ENCODE measurements at regions not wholly inside any gene's neighbourhood (a gene's known extent, or its start where the extent isn't known, plus 50 kb on each side); places are given as distances from the start of the nearest gene placed in this dataset.
A peak's percentile ranks its signal among the peaks of the same experiment; 100 is the strongest.

DNA sequence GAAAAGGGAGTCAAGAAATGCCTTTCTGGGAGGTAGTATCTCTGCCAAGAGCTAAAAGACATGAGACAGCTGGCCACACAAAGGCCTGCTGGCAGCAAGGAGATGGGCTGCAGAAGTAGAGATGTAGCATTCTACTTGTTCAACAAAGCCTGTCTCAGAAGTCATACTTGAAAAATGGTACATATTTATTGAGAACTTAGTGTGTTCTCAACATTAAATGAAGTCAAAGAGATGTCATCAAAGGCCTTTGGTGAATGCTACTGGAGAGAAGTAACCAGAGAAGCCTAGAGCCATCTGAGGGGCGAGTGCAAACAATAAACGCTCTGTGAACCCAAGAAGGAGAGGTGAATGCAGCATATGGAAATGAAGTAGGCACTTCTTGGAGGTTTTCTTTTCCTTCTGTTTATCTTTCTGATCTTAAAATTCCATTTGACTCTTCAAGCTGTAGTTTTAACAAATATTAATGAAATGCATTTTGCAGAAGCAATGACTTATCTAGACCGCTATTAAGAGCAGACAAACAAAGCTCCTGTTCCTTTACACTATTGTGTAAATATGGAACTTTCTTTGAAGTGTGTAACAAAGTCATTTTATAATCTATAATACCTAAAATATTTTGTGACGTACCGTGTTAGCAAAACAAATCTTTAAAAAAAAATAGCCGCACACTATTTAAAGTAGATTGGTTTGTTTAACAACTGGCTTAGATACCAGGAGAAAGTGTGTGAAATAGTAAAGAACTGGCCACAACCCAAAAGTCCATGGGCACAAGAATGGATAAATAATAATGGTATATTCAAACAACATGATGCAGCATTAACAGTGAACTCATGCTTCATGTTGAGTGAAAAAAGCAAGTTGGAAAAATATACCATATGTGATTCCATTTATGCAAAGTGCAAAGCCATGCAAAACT is 70.2 kb downstream of the ZNF608 start:
- no peaks in the 10 kb centered on the region for H3K9me3 ChIP-seq (ENCODE audit: control insufficient read depth, low read length)
- H3K36me3 ChIP-seq (ENCODE audit: control insufficient read depth, insufficient read depth, low read length): no peaks in the 10 kb centered on the region
- H3K27me3 ChIP-seq (ENCODE audit: control insufficient read depth, insufficient read depth, low read length): no peaks in the 10 kb centered on the region
- peaks cover 43% of the 10 kb centered on the region for H3K4me1 ChIP-seq (ENCODE audit: control insufficient read depth, insufficient read depth, low read length)
- H3K4me3 ChIP-seq (ENCODE audit: low read length): no peak overlapping the region
- no peak overlapping the region for H3K9ac ChIP-seq (ENCODE audit: low read length)

DNA sequence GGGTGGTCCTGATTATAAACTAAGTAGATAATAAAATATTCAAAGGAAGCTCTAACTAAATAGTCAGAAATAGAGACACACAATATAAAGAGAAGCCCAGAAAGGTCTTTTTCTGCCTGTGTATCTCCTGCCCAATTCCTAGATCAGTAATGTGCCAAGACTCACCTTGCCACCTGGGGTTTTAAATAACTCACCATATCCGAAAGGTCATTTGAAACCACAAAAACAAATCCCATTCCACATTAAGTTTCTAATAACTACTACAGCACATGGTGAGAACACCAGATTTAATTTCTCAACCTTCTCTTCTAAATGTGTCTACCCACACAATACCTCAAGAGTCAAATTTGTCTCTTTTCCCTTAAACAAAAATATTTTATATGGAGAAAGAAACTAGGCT is 75.2 kb downstream of the ZNF608 start:
- H3K9me3 ChIP-seq (ENCODE audit: control insufficient read depth, low read length): no peaks in the 10 kb centered on the region
- no peak overlapping the region for H3K4me3 ChIP-seq (ENCODE audit: low read length)
- H3K4me1 ChIP-seq (ENCODE audit: control insufficient read depth, insufficient read depth, low read length): peaks cover 54% of the 10 kb centered on the region
- no peaks in the 10 kb centered on the region for H3K27me3 ChIP-seq (ENCODE audit: control insufficient read depth, insufficient read depth, low read length)
- no peak overlapping the region for H3K9ac ChIP-seq (ENCODE audit: low read length)
- H3K36me3 ChIP-seq (ENCODE audit: control insufficient read depth, insufficient read depth, low read length): no peaks in the 10 kb centered on the region

DNA sequence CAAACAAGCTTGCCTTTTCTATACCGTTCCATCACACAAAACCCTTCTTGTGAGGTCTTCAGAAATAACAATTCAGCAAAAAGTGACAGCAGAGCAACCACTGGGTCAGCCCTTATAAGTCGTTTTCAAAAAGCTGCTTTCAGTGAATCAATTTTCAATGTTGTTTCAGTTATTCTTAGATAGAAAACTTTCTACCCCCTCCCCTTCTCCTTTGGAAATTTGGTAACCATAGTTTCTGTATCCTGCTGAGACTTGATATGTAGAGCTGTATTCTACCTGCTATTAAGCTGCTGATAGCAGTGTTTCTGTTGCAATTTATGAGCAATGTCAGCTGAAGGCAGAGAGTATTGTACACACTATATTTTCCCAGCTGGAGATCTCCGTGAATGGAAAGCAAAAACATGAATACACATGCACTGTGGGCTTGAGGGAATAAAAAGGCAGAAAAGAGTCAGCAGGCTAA is 75.7 kb downstream of the ZNF608 start:
- no peaks in the 10 kb centered on the region for H3K36me3 ChIP-seq (ENCODE audit: control insufficient read depth, insufficient read depth, low read length)

DNA sequence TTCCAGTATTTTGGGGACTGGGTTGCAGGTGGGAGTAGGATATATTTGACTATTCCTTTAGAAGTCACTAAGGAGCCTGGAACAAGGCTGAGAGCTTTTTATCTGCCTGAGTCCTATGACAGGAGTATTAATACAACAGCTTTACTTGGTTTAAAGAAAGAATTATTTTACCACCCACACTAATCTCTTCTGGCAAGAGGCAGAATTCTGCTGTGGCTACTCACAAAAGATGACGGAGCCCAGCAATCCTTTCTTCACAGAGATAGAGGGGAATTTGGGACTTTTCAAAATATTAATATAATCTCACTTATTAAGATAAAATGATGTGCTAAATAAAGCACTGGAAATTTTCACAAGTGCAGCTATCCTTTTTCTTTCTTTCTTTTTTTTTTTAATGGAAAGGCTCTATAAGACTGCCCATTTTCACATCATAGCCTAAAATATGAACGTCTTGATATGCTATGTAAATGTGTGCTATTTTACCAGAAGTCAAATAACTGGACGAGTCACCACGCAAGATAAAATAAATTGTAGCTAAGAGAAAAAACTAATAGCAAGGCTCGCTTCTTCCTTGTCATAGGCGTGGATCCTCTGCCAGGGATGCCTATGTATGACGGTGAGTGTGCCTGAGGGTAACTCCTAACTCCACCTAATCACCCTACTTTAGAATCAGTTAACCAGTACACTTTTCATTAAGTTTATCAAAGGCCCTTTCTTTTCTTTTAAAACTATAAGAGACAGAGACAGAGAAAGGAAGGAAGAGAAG is 76.3 kb downstream of the ZNF608 start:
- Histone ChIP-seq H3K9ac (ENCODE audit: low read length) (no peak overlapping the region), H3K4me3 (ENCODE audit: low read length) (no peak overlapping the region), H3K4me1 (ENCODE audit: control insufficient read depth, insufficient read depth, low read length) (peaks cover 51% of the 10 kb centered on the region), H3K9me3 (ENCODE audit: control insufficient read depth, low read length) (no peaks in the 10 kb centered on the region), H3K36me3 (ENCODE audit: control insufficient read depth, insufficient read depth, low read length) (no peaks in the 10 kb centered on the region), H3K27me3 (ENCODE audit: control insufficient read depth, insufficient read depth, low read length) (no peaks in the 10 kb centered on the region)

More for the DNA sequence above, 75.7 kb downstream of the ZNF608 start:
- no peak overlapping the region for H3K4me3 ChIP-seq (ENCODE audit: low read length)
- no peaks in the 10 kb centered on the region for H3K9me3 ChIP-seq (ENCODE audit: control insufficient read depth, low read length)
- peaks cover 54% of the 10 kb centered on the region for H3K4me1 ChIP-seq (ENCODE audit: control insufficient read depth, insufficient read depth, low read length)
- no peaks in the 10 kb centered on the region for H3K27me3 ChIP-seq (ENCODE audit: control insufficient read depth, insufficient read depth, low read length)
- no peak overlapping the region for H3K9ac ChIP-seq (ENCODE audit: low read length)

DNA sequence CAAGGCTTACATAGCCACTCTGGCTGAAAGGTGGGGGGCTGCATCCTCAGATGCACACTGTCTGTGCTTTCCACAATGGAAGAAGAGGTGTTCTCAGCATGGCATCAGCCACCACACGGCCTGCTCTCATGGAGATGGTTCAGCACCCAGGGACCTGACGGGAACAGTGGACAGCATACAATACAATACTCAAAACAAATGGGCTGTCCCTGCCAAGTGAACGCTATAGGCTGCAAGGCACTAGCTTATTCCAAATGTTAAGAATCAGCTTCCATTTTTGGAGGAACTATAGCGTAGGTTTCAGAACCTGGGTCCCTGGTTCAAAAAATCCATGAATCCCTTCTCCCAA is 77.2 kb downstream of the ZNF608 start:
- H3K9me3 ChIP-seq (ENCODE audit: control insufficient read depth, low read length): no peaks in the 10 kb centered on the region
- H3K9ac ChIP-seq (ENCODE audit: low read length): no peak overlapping the region
- no peaks in the 10 kb centered on the region for H3K36me3 ChIP-seq (ENCODE audit: control insufficient read depth, insufficient read depth, low read length)
- peaks cover 48% of the 10 kb centered on the region for H3K4me1 ChIP-seq (ENCODE audit: control insufficient read depth, insufficient read depth, low read length)
- no peaks in the 10 kb centered on the region for H3K27me3 ChIP-seq (ENCODE audit: control insufficient read depth, insufficient read depth, low read length)
- H3K4me3 ChIP-seq (ENCODE audit: low read length): no peak overlapping the region

DNA sequence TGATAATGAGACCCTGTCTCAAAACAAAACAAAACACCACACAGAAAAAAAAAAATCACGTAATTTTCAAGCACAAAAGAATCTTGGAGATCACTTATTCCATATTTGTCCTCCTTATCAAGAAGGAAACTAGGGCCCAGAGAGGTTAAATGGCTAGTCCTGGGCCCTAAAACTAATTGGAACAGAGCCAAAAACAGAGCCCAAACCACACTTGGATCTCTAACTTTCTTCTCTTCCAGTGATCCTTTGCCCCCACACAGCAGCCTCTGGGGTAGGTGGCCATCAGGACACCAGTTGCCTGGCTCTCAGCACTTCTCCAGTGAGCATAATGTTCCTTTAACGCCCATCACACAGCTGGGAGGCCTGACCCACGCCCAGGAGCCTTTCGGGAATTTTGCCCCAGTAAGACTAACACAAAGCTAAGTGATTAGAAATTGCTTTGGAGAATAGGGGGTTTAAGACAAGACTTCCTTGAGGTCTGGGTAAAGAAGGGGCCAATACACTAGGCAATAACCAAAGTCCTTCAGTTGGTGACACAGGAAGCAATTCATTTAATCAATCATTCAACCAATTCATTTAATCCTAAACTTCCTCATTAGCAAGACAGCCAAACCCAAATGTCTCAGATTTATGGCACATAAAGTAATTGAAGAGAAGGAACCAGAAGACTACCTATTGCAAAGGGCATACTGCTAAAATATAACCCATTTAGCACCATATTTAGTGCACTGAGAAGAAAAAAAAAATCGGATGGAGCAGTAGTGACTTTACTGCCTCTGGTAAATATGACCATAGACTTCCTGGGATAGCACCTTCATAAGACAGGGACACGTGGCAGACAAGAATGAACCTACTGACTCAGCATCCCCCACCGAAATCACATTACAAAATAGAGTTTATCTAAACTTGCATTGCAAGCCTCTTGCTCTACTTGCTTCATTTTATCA is 77.8 kb downstream of the ZNF608 start:
- H3K4me1 ChIP-seq (ENCODE audit: control insufficient read depth, insufficient read depth, low read length): peaks cover 55% of the 10 kb centered on the region

DNA sequence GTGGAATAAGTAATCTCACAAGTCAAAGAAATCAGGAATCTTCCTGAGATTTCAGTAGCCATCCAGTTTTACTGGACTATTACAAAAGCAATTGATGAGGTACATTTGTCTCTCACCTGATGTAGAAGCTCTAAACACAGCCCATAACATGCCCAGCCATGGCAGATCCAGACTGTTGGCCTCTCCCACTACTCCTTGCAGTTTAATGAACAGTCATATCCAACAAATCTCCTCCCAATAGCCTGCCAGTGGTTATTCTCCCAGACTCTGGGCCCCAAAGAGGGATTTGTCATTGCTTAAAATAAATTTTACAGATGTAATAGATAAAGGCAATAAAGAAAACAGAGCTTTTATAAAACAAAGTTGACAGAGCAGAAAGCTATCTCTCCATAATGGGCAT is 80.8 kb downstream of the ZNF608 start:
- no peaks in the 10 kb centered on the region for H3K9me3 ChIP-seq (ENCODE audit: control insufficient read depth, low read length)
- no peak overlapping the region for H3K9ac ChIP-seq (ENCODE audit: low read length)
- H3K4me1 ChIP-seq (ENCODE audit: control insufficient read depth, insufficient read depth, low read length): peaks cover 76% of the 10 kb centered on the region
- no peaks in the 10 kb centered on the region for H3K27me3 ChIP-seq (ENCODE audit: control insufficient read depth, insufficient read depth, low read length)
- H3K36me3 ChIP-seq (ENCODE audit: control insufficient read depth, insufficient read depth, low read length): no peaks in the 10 kb centered on the region
- no peak overlapping the region for H3K4me3 ChIP-seq (ENCODE audit: low read length)

More for the DNA sequence above, 77.8 kb downstream of the ZNF608 start:
- Histone ChIP-seq H3K27me3 (ENCODE audit: control insufficient read depth, insufficient read depth, low read length) (no peaks in the 10 kb centered on the region), H3K4me3 (ENCODE audit: low read length) (no peak overlapping the region), H3K36me3 (ENCODE audit: control insufficient read depth, insufficient read depth, low read length) (no peaks in the 10 kb centered on the region), H3K9me3 (ENCODE audit: control insufficient read depth, low read length) (no peaks in the 10 kb centered on the region), H3K9ac (ENCODE audit: low read length) (no peak overlapping the region)

DNA sequence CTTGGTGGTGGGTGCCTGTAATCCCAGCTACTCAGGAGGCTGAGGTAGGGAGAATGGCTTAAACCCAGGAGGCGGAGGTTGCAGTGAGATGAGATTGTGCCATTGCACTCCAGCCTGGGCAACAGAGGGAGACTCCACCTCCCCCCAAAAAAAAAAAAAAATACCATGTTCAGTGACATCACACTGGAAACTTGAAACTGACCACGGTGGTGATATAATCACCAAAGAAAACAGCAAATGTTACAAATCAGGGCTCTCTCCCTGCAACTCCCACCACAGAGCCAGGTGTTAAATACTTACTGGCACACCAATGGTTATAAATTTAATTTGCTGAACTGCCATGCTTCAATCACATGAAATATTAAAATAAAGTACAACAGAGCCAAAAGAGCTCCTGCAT is 81.4 kb downstream of the ZNF608 start:
- H3K4me3 ChIP-seq (ENCODE audit: low read length): no peak overlapping the region
- peaks cover 78% of the 10 kb centered on the region for H3K4me1 ChIP-seq (ENCODE audit: control insufficient read depth, insufficient read depth, low read length)
- no peaks in the 10 kb centered on the region for H3K9me3 ChIP-seq (ENCODE audit: control insufficient read depth, low read length)
- no peak overlapping the region for H3K9ac ChIP-seq (ENCODE audit: low read length)
- H3K27me3 ChIP-seq (ENCODE audit: control insufficient read depth, insufficient read depth, low read length): no peaks in the 10 kb centered on the region
- H3K36me3 ChIP-seq (ENCODE audit: control insufficient read depth, insufficient read depth, low read length): no peaks in the 10 kb centered on the region

DNA sequence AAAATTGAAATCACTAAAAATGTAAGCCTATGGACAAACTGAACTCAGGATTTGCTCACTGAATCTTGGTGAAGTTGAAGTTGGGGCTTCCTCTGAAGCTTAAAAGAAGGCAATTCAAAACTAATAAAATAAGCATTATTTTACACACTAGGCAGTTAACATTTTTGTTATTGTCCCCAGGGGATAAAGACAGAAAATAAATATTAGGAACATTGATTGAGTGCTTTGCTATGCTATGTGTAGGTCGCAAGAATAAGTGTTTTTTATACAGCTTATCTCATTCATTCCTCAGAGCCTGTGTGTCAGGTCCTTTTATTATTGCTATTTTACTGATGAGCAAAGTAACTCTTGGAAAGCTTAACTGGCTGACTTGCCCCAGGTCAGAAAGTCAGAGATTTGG is 82.2 kb downstream of the ZNF608 start:
- no peak overlapping the region for H3K9ac ChIP-seq (ENCODE audit: low read length)
- H3K9me3 ChIP-seq (ENCODE audit: control insufficient read depth, low read length): no peaks in the 10 kb centered on the region
- H3K27me3 ChIP-seq (ENCODE audit: control insufficient read depth, insufficient read depth, low read length): no peaks in the 10 kb centered on the region
- no peak overlapping the region for H3K4me3 ChIP-seq (ENCODE audit: low read length)
- H3K36me3 ChIP-seq (ENCODE audit: control insufficient read depth, insufficient read depth, low read length): no peaks in the 10 kb centered on the region
- peaks cover 79% of the 10 kb centered on the region for H3K4me1 ChIP-seq (ENCODE audit: control insufficient read depth, insufficient read depth, low read length)

DNA sequence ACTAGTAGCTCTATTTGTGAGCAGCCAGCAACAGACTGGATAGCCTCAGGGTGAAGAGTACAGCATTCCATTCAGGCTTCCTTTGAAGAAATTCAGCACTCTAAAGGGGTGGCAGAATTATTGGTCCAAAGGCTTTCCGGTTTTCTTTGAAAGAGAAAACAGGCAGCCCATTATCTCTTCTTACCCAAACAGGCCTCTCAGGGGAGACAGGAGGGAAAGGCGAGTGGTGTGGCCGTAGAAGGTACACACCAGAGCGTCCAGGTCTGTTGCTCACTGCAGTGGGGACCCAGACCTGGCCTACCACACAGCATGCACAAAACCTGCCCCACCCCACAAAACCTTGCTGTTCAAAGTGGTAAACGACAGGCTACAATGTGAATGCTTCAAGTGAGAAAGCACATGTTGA is 83.3 kb downstream of the ZNF608 start:
- no peak overlapping the region for H3K4me3 ChIP-seq (ENCODE audit: low read length)
- no peak overlapping the region for H3K9ac ChIP-seq (ENCODE audit: low read length)
- H3K9me3 ChIP-seq (ENCODE audit: control insufficient read depth, low read length): no peaks in the 10 kb centered on the region
- peaks cover 79% of the 10 kb centered on the region for H3K4me1 ChIP-seq (ENCODE audit: control insufficient read depth, insufficient read depth, low read length)
- no peaks in the 10 kb centered on the region for H3K36me3 ChIP-seq (ENCODE audit: control insufficient read depth, insufficient read depth, low read length)
- no peaks in the 10 kb centered on the region for H3K27me3 ChIP-seq (ENCODE audit: control insufficient read depth, insufficient read depth, low read length)

DNA sequence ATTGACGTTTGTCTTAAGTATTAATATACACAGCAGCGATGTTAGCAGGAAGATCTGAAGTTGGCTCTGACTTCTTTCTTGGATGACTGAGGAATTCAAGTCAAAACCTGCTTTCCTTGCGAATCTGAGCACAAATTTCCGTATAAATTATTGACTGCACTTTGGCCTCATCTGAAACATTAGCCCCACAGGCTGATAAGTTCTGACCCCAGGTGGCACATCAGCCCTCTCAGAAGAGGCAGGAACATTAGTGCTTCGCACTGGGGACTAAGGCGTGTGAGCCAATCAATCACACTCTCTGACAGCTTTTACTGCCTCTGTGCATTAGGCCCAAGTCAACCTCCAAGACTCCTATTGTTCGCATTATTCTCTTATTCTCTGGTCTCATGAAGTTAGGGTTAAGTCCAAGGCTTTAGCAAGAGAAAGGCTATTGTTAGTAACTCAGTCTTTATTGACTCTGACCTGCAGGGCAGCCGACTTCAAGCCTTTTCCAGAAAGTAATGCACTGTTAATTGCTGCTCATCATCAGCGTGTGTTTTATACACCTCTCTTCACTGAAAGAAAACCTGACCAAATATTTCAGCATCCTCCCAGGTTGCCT is 84.2 kb downstream of the ZNF608 start:
- no peaks in the 10 kb centered on the region for H3K36me3 ChIP-seq (ENCODE audit: control insufficient read depth, insufficient read depth, low read length)
- H3K4me1 ChIP-seq (ENCODE audit: control insufficient read depth, insufficient read depth, low read length): peaks cover 81% of the 10 kb centered on the region
- no peaks in the 10 kb centered on the region for H3K9me3 ChIP-seq (ENCODE audit: control insufficient read depth, low read length)
- H3K9ac ChIP-seq (ENCODE audit: low read length): peak overlapping the region; percentile 3
- no peaks in the 10 kb centered on the region for H3K27me3 ChIP-seq (ENCODE audit: control insufficient read depth, insufficient read depth, low read length)
- no peak overlapping the region for H3K4me3 ChIP-seq (ENCODE audit: low read length)

All from mucosa of stomach (tissue), 1 donor.